Activated naive CD8-positive, alpha-beta T cell treated with anti-CD3 and anti-CD28 coated beads, Interleukin-2, amount 50 U/mL, for 24 hours (primary cell): ENCODE measurements at regions not wholly inside any gene's neighbourhood (a gene's known extent, or its start where the extent isn't known, plus 50 kb on each side); places are given as distances from the start of the nearest gene placed in this dataset.

Experiments used
- ATAC-seq: fragments of 150-1000 bp; cut with Tn5 transposase; one replicate; pipeline ENCODE4 v1.10.0; 2021
- DNase-seq: peaks from one replicate; pipeline ENCODE4 v3.0.0; 2021
- H3K27ac Mint-ChIP-seq: one replicate; pipeline ENCODE4 v1.8.0; 2021; ENCODE audit warnings: mild to moderate bottlenecking, mixed read lengths
- H3K27me3 Mint-ChIP-seq: one replicate; pipeline ENCODE4 v1.8.0; 2021; ENCODE audit warnings: mixed read lengths
- H3K36me3 Mint-ChIP-seq: one replicate; pipeline ENCODE4 v1.8.0; 2021; ENCODE audit warnings: low read depth, mixed read lengths
- H3K4me1 Mint-ChIP-seq: one replicate; pipeline ENCODE4 v1.8.0; 2021; ENCODE audit warnings: mixed read lengths
- H3K4me3 Mint-ChIP-seq: one replicate; pipeline ENCODE4 v1.8.0; 2021; ENCODE audit warnings: mild to moderate bottlenecking, moderate library complexity, mixed read lengths
- H3K9me3 Mint-ChIP-seq: one replicate; pipeline ENCODE4 v1.8.0; 2021; ENCODE audit warnings: mixed read lengths

DNA sequence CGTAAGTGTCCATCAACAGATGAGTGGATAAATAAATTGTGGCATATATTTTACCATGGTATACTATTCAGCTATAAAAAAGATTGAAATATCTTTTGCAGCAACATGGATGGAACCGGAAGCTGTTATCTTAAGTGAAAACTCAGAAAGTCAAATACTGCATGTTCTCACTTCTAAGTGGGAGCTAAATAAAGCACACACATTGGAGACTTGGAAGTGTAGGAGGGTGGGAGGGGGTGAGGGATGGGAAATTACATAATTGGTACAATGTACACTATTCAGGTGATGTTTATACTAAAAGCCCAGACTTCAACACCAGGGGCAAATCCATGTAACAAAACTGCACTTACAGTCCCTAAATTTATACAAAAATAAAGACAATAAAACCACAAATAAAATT lies 72.6 kb upstream of the SPRY1 start:
- Mint-ChIP-seq H3K9me3 (peaks cover 40% of the 10 kb centered on the region), H3K27me3 (no peaks in the 10 kb centered on the region), H3K27ac (no peak overlapping the region), H3K4me3 (no peak overlapping the region), H3K4me1 (peaks cover 4% of the 10 kb centered on the region), H3K36me3 (no peaks in the 10 kb centered on the region)
- DNase-seq (no peak), ATAC-seq (no peak)

DNA sequence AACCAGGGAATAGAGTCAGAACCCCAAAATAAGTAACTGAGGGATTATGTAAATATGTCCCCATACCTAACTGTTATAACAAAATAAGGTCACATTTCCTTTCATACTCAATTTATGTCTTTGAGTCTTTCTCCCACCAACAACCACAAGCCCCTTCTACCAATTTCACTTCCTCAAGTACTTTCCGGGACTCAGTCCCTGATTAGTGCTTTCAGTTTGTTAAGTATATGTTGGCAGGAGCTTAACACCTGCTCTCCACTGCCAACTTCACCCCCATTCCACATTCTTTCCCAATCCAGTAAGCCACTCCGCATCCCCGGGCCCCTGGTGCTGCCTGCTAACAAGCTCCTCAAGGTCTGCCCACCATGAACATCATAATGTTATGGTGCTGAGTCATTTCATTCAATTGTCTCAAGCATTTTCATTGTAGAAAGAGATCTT lies 71.3 kb upstream of the SPRY1 start:
- no peak for ATAC-seq
- no peak for DNase-seq
- no peaks in the 10 kb centered on the region for H3K27me3 Mint-ChIP-seq
- H3K36me3 Mint-ChIP-seq: no peaks in the 10 kb centered on the region
- peaks cover 36% of the 10 kb centered on the region for H3K9me3 Mint-ChIP-seq
- no peak overlapping the region for H3K27ac Mint-ChIP-seq
- H3K4me1 Mint-ChIP-seq: peaks cover 4% of the 10 kb centered on the region
- H3K4me3 Mint-ChIP-seq: no peak overlapping the region

DNA sequence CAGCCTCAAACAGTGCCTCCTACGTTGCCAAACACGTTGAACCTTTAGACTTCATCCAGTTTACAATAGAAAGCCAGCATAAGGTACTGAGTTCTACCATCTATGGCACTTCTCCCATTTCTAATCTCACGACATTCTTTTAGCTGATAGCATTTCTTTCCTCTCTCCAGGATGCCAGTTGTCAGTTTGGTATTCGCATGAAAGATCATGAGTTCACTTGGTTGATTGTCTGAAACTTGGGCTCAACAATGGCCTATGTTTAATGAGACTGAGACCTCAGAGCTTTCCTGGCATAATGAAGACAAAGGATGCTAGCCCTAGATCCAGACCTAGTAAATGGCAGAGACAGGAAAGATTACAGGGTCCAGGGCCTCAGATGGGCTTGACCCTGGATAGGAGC lies 69.2 kb upstream of the SPRY1 start:
- no peaks in the 10 kb centered on the region for H3K27me3 Mint-ChIP-seq

DNA sequence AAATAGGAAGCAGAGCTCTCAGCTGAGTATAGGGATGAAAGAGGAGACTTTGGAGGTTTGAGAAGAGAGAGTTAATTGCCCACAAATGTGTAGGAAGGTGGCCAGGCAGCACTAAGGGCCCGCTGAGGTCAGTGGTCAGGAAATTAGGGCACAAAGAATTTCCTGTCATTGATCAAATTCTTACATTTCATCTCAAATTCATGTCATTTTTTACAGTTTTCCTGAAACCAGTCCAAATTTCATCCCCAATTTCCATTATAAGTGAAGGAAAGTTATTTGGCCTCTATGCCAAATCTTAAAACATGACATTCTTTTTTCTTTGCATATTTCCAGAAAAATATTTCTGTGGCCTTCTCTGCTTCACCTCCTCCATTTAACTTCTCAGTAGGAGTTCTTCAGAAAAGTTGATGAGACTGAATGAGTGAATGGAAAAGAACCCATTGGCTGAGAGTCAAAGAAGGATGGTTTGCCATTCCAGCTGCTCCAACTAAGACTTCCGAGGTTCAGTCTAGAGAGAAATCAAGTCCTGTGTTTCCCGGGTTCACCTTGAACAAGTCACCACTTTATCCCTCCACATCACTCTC lies 68.7 kb upstream of the SPRY1 start:
- peaks cover 4% of the 10 kb centered on the region for H3K4me1 Mint-ChIP-seq

More for the DNA sequence above, 69.2 kb upstream of the SPRY1 start:
- Mint-ChIP-seq H3K27ac (no peak overlapping the region), H3K36me3 (no peaks in the 10 kb centered on the region), H3K4me1 (peaks cover 4% of the 10 kb centered on the region), H3K4me3 (no peak overlapping the region), H3K9me3 (peaks cover 23% of the 10 kb centered on the region)
- ATAC-seq (no peak), DNase-seq (no peak)

DNA sequence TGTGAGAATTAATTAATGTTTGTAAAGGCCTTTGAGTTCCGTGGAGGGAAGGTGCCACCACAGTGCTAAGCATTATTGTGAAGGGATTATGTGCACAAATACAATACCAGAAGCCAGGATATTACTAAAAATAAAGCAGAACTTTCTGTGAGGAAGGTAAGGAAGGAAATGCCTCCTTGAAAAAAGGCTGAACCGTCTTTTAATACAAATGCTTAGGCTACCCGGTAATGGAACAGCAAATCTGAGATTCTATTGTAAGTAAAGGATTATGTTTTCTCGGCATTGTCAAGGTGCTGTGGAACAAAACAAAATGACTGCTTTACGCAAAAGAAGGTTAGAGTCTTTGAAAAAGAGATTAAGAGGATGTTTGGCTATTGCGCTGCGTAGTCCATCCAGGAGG lies 57.9 kb upstream of the SPRY1 start:
- Mint-ChIP-seq H3K27me3 (peaks cover 8% of the 10 kb centered on the region), H3K36me3 (no peaks in the 10 kb centered on the region), H3K4me3 (no peak overlapping the region), H3K9me3 (peaks cover 10% of the 10 kb centered on the region), H3K27ac (no peak overlapping the region), H3K4me1 (no peaks in the 10 kb centered on the region)
- no peak for ATAC-seq
- DNase-seq: no peak

More for the DNA sequence above, 68.7 kb upstream of the SPRY1 start:
- DNase-seq: no peak
- no peaks in the 10 kb centered on the region for H3K27me3 Mint-ChIP-seq
- no peak for ATAC-seq
- no peaks in the 10 kb centered on the region for H3K36me3 Mint-ChIP-seq
- no peak overlapping the region for H3K27ac Mint-ChIP-seq
- H3K9me3 Mint-ChIP-seq: peaks cover 19% of the 10 kb centered on the region
- no peak overlapping the region for H3K4me3 Mint-ChIP-seq

DNA sequence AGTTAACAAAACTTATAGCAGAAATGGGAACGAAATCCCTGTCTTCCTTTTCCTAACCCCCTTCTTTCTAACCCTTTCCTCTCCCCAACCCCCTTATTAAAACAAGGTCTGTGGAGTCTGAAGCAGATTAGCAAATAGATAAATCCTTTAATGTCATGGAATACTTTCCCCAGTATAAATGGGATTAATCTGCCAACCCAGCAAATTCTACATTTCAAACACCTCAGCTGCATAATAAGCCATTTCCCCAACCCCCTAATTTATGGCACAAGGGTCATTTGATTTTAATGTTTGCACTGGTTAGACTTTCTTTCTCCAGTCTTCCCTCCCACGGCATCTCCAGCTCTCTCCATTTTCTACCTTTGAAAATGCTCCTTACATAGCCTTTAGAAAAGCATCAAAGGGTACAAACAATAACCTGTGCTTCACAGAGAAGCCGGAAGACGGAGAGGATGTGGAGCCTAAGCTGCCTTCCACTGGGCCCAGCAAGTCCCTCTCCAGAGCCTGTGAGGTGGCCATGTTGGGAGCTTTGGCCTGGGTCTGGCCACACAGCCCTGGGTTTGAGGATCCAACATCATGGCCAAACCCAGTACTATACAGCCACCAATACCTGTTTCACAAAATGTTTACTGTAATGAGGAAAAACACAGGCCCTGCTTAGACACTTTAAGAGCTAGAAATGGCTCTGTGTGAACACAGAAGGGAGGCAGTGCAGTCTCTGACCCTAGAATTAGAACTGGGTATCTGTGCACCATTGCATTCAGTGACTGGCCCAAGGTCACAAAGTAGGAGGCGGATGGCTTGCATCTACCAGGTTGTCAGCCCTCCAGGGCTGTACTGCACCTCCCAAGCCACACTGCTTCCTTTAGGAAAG lies 56.9 kb upstream of the SPRY1 start:
- H3K27me3 Mint-ChIP-seq: peaks cover 6% of the 10 kb centered on the region
- no peak overlapping the region for H3K4me3 Mint-ChIP-seq
- peaks cover 9% of the 10 kb centered on the region for H3K9me3 Mint-ChIP-seq
- ATAC-seq: peak; percentile 20
- H3K27ac Mint-ChIP-seq: no peak overlapping the region
- H3K4me1 Mint-ChIP-seq: no peaks in the 10 kb centered on the region
- H3K36me3 Mint-ChIP-seq: no peaks in the 10 kb centered on the region
- no peak for DNase-seq

DNA sequence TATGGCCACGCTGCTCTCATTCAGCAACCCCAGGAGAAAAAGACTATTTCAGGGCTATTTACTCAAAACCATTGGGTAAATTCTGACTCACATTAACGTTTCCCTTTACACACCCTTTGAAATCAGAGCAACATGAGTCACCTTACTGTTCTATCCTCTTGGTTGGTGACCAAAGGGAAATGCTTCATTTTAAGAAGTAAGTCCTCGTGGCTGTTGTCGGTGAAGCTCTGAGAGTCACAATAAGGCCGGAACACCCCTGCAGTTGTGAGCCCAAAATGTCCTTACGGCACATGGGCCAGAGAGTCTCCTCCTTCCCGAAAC lies 56.3 kb upstream of the SPRY1 start:
- Mint-ChIP-seq H3K27ac (no peak overlapping the region), H3K4me1 (no peaks in the 10 kb centered on the region), H3K27me3 (peaks cover 6% of the 10 kb centered on the region), H3K9me3 (peaks cover 6% of the 10 kb centered on the region), H3K36me3 (no peaks in the 10 kb centered on the region), H3K4me3 (no peak overlapping the region)
- DNase-seq (no peak), ATAC-seq (no peak)

DNA sequence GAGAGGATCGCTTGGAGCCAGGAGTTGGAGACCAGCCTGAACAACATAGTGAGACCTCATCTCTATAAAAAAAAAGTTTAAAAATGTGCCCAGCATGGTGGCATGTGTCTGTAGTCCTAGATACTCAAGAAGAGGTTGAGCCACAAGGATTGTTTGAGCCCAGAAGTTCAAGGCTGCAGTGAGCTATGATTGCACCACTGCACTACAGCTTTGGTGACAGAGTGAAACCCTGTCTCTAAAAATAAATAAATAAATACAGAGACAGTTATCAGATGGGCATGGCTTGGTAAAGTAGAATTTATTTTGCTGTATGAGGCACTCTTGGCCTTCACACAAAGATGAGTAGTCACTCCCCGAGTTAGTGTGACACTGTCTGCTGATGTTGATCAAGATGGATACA lies 54.1 kb upstream of the SPRY1 start:
- ATAC-seq: no peak

DNA sequence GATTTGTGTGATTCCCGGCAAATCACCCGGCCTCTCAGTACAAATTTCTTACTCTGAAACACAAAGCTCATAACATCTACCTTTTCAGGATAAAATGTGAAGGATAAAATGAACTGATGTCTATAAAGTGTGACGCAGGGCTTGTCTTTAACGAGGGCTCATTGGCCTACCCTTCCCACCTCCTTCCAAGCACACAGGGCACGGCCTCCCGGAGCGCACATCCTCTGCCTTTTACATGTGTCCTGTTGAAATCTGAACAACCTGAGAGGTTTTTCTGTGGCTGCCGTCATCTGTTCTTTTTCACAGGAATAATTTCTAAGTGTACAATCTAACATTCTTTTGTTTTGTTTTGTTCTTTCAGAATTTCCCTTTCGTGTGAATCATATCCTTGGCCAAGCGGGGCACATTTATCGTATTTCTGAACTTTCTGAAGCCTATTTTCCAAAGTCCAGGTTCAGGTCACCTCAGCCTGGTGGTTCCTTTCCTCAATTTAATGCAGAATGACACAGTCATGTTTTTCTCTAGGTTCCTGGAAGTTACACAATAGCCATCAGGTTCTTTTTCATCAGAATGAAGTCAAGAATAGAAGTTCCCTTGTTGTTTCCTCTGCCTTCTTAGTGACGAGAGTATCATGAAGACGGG lies 53.1 kb upstream of the SPRY1 start:
- Mint-ChIP-seq H3K9me3 (no peaks in the 10 kb centered on the region), H3K4me1 (no peaks in the 10 kb centered on the region), H3K27me3 (peaks cover 7% of the 10 kb centered on the region), H3K27ac (no peak overlapping the region), H3K4me3 (no peak overlapping the region), H3K36me3 (no peaks in the 10 kb centered on the region)
- ATAC-seq (no peak), DNase-seq (no peak)

More for the DNA sequence above, 54.1 kb upstream of the SPRY1 start:
- H3K4me1 Mint-ChIP-seq: no peaks in the 10 kb centered on the region
- no peaks in the 10 kb centered on the region for H3K36me3 Mint-ChIP-seq
- no peak overlapping the region for H3K4me3 Mint-ChIP-seq
- DNase-seq: no peak
- peaks cover 9% of the 10 kb centered on the region for H3K27me3 Mint-ChIP-seq
- no peak overlapping the region for H3K27ac Mint-ChIP-seq
- no peaks in the 10 kb centered on the region for H3K9me3 Mint-ChIP-seq

DNA sequence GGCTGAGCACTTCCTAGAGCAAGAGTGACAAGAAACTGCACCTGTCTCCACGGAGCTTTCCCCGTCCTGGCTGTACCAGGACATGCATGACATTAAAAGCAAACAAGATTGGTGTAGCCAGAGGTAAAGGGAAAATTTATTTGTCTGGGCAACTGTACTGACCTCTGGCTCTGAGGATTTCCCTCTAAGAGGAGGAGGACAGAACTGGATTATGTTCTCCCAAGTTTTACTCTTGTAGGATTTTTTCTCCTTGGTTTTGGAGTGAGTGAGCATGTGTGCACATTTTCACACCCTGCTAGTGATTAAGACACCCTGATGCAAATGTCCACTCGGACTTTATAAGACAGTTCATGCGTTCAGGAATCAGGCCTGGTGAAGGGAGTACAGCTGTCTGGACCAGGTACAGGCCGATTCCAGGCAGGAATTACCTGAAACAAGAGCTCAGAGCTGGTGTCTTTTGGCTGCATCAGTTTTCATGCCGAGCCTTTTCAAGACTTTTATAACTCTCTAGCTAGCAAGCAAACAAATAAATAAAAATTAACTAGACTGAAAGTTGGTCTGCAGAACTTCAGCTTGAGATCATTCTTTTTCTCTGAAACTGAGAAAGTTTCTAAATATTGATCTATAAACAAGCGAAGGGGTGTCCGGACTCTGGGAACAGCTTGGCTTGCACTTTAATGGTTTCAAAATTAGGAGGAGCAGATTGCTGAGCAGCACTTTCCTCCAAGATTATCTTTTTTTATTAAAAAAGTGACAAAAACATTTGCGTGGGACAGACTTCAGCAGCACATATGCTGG lies 51.3 kb upstream of the SPRY1 start:
- Mint-ChIP-seq H3K9me3 (no peaks in the 10 kb centered on the region), H3K27ac (peak overlapping the region; percentile 34), H3K4me1 (no peaks in the 10 kb centered on the region), H3K4me3 (no peak overlapping the region), H3K27me3 (peaks cover 9% of the 10 kb centered on the region), H3K36me3 (no peaks in the 10 kb centered on the region)
- ATAC-seq: no peak
- DNase-seq: no peak

DNA sequence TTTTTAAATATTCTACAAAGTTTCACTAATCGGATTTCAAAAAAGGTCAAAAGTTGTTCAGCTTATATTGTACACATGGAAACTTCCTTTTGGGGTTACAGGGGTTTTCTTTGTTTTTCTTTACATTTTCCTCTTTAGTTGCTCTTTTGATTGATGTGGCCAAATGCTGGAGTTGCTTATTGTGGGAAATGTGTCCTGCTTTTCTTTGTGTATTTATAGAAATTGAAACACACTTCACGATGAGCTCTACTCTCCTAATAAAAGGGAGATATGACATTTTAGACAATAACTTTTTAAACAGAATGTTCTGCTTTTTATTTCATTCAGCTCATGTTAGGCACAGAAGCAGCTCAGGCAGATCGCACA lies 50.7 kb upstream of the SPRY1 start:
- H3K9me3 Mint-ChIP-seq: no peaks in the 10 kb centered on the region
- no peak overlapping the region for H3K4me3 Mint-ChIP-seq
- ATAC-seq: no peak
- no peaks in the 10 kb centered on the region for H3K4me1 Mint-ChIP-seq
- no peaks in the 10 kb centered on the region for H3K36me3 Mint-ChIP-seq
- peaks cover 9% of the 10 kb centered on the region for H3K27me3 Mint-ChIP-seq
- no peak overlapping the region for H3K27ac Mint-ChIP-seq
- no peak for DNase-seq

DNA sequence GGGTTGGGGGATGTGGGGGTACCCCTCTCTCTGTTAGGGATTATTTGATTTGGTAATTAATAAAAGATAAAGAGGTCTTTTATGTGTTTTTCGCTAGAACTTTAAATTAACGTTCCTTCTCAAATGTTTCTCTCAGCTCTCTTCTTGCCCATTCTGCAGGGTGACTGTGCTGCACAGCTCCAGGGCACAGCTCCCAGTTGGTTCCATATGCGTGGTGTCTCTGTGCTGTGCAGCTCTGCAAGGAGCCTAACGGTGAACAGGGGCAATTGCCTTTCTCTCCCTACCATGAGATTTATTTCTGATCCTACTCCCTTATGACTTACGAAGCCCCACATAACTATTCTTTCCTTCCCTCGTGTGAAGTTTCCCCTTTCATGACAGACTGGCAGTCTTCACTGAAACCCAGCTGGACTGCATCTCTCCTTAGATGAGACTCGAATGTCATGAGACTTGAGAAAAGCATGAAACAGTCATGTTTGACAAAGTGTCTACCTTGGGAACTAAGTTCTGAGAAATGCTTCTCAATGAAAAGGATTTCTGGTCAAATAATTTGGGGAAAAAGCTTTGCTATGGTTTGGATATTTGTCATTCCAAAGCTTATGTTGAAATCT lies 50.2 kb upstream of the SPRY1 start:
- H3K4me3 Mint-ChIP-seq: no peak overlapping the region
- H3K27me3 Mint-ChIP-seq: peaks cover 9% of the 10 kb centered on the region
- no peak for ATAC-seq

More for the DNA sequence above, 50.2 kb upstream of the SPRY1 start:
- no peaks in the 10 kb centered on the region for H3K36me3 Mint-ChIP-seq
- no peaks in the 10 kb centered on the region for H3K4me1 Mint-ChIP-seq
- H3K27ac Mint-ChIP-seq: no peak overlapping the region
- H3K9me3 Mint-ChIP-seq: no peaks in the 10 kb centered on the region
- DNase-seq: no peak
